ENCODE measurements at regions not wholly inside any gene's neighbourhood (a gene's known extent, or its start where the extent isn't known, plus 50 kb on each side); places are given as distances from the start of the nearest gene placed in this dataset.
"Not testable (repeated sequence)": the region's sequence is repeated elsewhere in the genome, so short reads cannot be mapped to it uniquely, and the experiment has no call there.

DNA sequence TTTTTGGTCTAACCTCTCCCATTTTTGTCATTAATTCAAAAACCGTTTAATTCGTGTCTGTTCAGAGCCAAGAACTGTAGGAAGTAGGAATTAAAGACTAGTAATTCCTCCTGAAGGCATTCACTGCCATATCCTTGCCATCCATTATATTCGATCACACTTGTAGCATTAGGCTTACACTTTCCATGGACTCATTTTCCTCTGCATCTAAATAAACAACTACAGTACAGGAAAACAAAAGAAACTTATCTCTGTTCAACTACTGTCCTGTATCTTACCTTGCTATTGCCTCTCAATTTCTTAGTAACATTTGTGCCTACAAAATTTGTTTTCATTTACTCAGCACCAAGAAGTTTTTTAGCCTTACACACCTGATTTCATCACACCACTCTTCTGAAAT lies 111.6 kb upstream of the SEMA3C start:
- no peak for DNase-seq

DNA sequence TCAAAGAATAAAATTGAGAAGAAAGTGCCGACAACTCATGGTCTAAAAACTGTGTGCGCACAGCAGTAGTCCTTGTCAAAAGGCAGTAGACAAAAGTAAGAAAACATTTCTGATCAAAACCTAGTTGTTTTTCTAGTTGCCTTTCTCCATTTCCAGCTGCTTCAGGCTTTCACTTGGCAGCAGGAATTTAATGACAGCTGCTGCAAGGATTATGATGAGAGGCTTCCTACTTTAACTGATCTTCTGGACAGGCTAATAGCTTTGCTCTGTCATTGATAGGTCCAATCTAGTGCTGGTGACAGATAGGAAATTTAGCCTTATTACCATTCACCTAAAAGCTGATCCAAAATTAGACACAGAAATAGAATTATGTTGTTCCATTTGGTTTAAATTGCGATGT lies 110.7 kb upstream of the SEMA3C start:
- no peak for DNase-seq

- no peak for DNase-seq
Measured at GRCh38 chr7:81025360-81025759, 106.5 kb upstream of the SEMA3C start.

GRCh38 chr7:81014908-81015307 lies 96.1 kb upstream of the SEMA3C start:
- DNase-seq = no peak

GRCh38 chr7:81014266-81014665 lies 95.4 kb upstream of the SEMA3C start:
- DNase-seq = no peak

GRCh38 chr7:81013083-81013817 lies 94.4 kb upstream of the SEMA3C start:
- no peak for DNase-seq

GRCh38 chr7:81008901-81009300 lies 90.0 kb upstream of the SEMA3C start:
- DNase-seq = no peak

GRCh38 chr7:81007051-81007450 lies 88.2 kb upstream of the SEMA3C start:
- no peak for DNase-seq

- DNase-seq = no peak
Measured at GRCh38 chr7:81005254-81005653, 86.4 kb upstream of the SEMA3C start.

DNA sequence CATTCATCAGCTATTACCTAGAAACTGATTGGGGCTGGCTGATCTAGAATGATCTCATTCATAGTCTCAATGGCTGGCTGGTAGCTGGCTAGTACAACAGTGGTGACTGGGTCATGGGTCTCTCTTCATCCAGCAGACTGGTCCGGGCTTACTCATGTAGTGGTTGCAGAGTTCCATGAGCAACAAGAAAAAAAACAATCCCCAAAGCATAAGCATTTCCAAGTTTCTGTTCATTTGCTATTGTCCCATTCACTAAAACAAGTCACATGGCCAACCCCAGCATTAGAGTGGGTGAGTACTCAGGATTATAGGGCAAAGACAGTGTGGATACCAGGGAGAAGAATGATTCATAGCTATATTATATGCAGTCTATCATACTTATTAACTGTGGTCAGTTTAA lies 85.2 kb upstream of the SEMA3C start:
- DNase-seq = no peak

- no peak for DNase-seq
Measured at GRCh38 chr7:81003326-81003725, 84.5 kb upstream of the SEMA3C start.

GRCh38 chr7:81002421-81002820 lies 83.6 kb upstream of the SEMA3C start:
- DNase-seq = no peak

- DNase-seq = no peak
Measured at GRCh38 chr7:80999771-81000170, 80.9 kb upstream of the SEMA3C start.

GRCh38 chr7:80999100-80999499 lies 80.2 kb upstream of the SEMA3C start:
- no peak for DNase-seq

GRCh38 chr7:80997841-80998240 lies 79.0 kb upstream of the SEMA3C start:
- no peak for DNase-seq

- not testable (repeated sequence) for DNase-seq
Measured at GRCh38 chr7:80996236-80996635, 77.4 kb upstream of the SEMA3C start.

- DNase-seq = no peak
Measured at GRCh38 chr7:80991654-80992053, 72.8 kb upstream of the SEMA3C start.

DNA sequence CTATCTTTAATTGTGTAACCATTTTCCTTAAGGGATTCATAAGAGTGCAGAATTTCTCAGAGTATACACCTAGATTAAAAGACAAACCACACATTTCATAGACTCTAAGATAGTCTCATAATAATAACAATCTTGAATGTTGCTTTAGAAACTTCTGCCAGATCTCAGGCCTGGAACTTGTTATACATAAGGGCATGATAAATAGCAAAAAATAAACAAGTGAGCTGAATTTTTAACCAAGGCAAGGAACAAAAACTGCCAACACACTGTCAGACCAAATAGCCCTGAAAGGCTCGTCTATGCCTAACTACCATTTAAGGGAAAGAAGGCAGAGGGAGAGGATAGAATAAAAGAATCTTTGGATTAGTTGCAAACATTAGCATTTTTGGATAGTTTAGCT lies 65.8 kb upstream of the SEMA3C start:
- DNase-seq = no peak

GRCh38 chr7:80981405-80981804 lies 62.6 kb upstream of the SEMA3C start:
- no peak for DNase-seq

DNA sequence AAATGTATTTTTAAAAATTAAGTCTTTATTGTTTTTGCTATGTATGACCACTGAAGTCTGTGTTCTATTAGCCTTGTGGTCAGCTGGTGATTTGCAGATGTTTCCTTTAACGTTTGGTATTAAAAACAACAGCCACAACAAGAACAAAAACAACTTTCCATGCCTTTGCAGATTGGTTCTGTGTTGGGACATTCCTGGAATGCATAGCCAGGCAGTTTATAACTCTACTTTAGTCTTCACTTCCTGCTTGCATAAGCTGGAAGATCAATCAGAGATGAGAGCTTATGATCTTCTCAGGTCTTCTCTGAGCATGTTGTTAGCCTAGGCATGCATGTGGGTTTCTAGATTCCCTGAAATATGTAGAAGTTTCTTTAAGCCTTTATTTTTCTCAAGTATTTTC lies 58.9 kb upstream of the SEMA3C start:
- DNase-seq = no peak

- no peak for DNase-seq
Measured at GRCh38 chr7:80974396-80975358, 55.8 kb upstream of the SEMA3C start.

- no peak for DNase-seq
Measured at GRCh38 chr7:80971225-80971624, 52.4 kb upstream of the SEMA3C start.

Data from hippocampal formation (tissue), 2 donors.